ENCODE measurements at regions not wholly inside any gene's neighbourhood (a gene's known extent, or its start where the extent isn't known, plus 50 kb on each side); places are given as distances from the start of the nearest gene placed in this dataset.

DNA sequence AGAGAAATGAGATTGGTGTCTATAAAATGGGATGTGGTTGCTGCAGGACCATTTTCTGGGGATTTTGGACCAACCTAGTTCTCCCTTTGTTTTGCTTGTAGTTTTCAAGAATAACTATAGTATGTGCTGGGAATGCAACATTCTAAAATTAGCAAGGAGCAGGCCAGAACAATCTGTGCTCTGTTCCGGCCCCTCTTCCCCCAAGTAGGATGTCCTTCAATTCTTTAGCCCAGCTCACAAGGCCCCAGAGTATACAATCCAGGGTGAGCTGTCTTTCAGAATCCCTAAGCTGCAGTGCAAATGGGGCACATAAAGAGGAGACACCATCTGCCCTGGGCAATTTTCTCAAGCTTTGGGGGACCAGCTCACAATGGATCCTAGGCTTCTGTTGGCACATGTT, 809.1 kb downstream of the TNS3 start:
- TF ChIP-seq, protein P1, sequence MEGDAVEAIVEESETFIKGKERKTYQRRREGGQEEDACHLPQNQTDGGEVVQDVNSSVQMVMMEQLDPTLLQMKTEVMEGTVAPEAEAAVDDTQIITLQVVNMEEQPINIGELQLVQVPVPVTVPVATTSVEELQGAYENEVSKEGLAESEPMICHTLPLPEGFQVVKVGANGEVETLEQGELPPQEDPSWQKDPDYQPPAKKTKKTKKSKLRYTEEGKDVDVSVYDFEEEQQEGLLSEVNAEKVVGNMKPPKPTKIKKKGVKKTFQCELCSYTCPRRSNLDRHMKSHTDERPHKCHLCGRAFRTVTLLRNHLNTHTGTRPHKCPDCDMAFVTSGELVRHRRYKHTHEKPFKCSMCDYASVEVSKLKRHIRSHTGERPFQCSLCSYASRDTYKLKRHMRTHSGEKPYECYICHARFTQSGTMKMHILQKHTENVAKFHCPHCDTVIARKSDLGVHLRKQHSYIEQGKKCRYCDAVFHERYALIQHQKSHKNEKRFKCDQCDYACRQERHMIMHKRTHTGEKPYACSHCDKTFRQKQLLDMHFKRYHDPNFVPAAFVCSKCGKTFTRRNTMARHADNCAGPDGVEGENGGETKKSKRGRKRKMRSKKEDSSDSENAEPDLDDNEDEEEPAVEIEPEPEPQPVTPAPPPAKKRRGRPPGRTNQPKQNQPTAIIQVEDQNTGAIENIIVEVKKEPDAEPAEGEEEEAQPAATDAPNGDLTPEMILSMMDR (IDR thresholded peaks at IDR 0.05), result no peak
- no peak for TF ChIP-seq POLR2A (IDR thresholded peaks at IDR 0.05)
